Retina (tissue), 1 donor: ENCODE measurements at regions not wholly inside any gene's neighbourhood (a gene's known extent, or its start where the extent isn't known, plus 50 kb on each side); places are given as distances from the start of the nearest gene placed in this dataset.

Source experiments
- DNase-seq: peaks from one replicate; pipeline ENCODE4 v3.0.0-alpha.2; 2016

DNA sequence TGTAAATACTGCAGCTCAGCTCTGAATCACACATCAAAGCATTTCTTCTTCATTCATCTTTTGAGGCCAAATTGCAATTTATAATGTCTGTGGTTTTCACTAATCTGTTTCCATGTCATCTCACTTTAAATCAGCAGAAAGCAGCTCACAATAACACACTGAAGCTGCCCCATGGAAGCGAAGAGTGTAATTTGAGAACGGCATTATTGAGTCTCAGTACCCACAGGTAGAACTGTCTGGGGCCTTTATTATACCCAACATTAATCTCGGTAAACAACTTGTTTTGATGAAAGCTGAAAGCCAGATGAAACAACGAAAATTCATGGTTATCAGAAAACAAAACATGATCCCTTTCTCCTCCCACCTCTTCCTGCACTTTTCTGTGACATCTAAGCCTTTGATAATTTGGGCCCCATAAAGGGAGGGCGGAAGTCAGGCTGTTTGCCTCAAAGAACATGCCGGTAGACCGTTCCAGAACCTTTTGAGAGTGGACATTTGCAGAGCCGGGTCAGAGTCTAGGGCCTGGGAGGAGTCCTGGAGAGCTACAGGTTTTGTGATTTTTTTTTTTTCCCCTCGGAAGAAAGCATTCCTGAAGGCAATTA is 68.2 kb upstream of the SESN3 start:
- DNase-seq, result peak; percentile 23

DNA sequence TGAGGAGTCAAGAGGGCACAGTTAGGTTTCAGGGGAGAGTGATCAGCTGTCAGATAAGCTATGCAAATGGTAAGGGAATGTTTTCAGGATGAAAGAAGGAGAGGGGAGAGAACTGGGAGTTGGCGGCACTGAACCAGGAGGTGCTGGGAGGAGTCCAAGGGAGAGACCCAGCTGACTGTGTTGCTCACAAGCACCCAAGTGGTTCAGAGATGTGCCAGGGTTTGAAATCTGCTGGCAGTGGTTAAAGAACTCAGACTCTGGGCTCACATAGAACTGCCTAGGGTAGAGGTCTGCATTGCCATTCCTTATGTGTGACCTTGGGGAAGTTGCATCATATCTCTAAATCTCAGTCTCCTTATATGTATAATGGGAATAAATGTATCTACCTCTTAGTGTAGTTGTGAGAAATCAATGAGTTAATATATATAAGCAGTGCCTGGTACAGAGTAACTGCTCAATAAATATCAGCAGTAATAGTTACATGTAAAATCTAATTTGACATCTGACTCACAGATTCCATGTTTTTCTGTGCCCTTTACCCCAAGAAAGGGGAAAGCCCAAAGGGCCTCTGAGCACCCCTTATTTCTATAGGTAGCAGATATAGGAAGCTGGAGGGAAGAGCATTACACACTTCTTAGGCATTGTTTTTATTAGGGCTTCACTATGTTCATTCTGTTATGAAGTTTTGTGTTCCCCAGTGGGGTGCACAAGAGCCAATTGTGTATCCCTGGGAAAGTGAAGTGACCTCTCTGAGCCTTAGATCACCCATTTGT is 66.9 kb upstream of the SESN3 start:
- no peak for DNase-seq

DNA sequence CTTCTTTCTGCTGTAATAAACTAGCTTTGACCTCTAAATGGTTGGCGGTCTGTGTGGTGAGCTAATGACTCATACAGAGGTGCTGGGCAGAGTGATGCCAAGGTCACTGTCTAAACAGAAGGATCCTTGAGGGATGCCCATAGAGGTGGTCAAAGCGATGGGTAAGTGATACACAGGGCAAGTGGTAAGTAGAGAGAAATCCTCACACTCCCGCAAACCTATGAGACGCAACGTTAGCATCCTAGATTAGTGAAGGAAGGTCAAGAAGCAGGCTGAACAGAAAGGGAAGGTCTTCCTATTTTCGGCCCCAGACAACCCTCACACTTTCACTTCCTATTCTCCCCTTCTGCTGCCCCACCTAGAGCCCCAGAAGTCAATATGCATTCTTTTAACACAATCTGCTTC is 65.6 kb upstream of the SESN3 start:
- no peak for DNase-seq

DNA sequence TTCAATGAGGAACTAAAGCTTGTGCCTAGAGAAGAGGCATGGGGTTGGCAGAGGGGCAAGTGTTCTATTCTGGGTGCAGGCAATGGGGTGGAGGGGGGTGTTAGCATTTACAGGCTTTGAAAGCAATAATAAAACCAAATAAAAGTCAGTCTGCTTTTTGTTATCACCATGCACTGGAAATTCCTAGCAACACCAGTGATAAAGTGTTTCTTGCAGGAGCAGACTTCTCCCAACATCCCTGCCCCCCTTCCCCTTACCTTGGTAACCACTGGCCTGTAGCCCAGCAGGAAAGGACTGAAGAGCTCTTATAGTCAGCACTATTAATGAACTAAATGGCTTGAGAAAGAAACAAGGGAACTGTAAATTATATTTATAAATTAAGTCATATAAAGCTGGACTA is 65.2 kb upstream of the SESN3 start:
- no peak for DNase-seq

DNA sequence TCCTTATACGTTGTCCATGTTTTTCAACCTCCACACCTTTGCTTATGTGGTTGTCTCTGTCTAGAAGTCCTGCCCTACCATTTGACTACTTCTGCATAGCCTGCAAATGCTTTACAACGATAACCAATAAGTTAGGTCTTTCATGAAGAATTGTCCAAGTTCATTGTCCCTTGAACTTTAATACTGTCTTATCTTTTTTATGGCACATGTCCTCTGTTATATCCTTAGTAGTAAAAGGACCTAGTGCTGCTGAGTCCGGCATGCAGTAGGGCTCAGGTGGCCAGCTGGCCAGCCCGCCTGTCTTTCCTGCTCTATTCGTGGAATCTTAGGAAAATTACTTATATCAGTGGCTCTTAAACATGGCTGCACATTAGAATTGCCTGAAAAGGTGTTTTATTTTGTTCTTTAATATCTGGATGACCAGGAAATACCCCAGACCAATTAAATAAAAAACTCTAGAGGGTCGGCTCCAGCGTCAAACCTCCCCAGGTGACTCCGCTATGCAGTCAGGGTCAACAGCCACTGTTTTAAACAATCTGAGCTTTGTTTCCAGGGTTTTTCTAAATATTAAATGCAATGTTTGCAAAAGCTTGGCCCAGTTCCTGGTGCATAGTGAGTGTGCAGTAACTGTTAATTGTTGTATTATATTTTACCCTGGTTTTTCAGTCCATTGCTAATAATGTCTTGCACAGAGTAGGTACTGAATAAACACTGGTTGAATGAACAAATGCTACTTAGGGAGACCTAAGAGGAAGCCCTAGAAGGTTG is 64.6 kb upstream of the SESN3 start:
- DNase-seq, result no peak

DNA sequence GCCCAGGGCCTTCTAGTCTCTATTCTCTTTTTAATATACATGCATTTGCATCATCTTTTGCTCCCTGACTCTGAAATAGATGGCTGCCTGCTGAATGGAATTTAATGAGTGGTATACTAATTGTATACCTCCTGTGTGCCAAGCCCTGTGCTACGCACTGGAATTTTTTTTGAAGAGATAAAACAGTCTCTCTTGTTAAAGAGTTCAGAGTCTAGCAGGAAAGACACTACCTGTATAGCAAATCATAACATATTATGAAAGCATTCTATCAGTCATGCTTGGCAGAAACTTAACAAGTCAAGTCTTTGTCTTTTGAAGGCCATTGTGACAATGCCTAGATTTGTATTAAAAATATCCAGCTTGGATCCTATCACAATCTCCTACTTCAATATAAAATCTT is 63.7 kb upstream of the SESN3 start:
- DNase-seq, result no peak

DNA sequence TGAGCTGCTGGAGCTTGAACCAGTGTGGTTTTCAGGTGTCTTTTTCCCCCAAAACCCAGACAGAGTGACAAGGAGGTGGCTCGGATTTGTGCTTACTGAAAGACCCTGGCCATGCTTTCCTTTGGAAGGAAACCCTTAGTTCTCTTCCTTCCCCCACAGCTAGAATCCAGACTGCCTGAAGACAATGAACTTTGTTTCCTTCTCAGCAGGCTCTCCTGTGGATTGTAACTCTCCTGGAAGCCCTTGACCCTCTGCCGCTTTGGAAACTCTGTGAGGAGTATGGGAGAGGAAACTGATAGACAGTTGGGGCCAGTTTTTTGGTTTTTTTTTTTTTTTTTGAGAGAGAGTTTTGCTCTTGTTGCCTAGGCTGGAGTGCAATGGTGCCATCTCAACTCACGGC is 62.1 kb upstream of the SESN3 start:
- no peak for DNase-seq

DNA sequence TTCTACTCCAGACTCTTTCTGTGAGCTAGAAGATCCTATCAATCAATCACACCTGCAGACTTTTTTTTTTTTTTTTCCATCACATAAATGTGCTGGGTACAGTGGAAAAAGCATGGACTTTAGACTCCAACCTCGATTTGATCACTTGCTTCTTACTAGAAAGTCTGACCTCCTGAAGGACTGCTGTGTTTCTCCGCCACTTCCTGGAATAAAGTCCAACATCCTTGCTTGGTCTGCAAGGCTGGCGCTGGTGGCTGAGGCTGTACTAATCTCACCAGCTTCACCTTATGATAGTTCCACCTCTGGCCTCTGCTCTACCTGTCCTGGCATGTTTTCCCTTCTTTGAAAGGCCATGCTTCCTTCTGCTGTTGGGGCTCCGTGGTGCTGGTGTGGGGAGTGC is 60.9 kb upstream of the SESN3 start:
- no peak for DNase-seq

DNA sequence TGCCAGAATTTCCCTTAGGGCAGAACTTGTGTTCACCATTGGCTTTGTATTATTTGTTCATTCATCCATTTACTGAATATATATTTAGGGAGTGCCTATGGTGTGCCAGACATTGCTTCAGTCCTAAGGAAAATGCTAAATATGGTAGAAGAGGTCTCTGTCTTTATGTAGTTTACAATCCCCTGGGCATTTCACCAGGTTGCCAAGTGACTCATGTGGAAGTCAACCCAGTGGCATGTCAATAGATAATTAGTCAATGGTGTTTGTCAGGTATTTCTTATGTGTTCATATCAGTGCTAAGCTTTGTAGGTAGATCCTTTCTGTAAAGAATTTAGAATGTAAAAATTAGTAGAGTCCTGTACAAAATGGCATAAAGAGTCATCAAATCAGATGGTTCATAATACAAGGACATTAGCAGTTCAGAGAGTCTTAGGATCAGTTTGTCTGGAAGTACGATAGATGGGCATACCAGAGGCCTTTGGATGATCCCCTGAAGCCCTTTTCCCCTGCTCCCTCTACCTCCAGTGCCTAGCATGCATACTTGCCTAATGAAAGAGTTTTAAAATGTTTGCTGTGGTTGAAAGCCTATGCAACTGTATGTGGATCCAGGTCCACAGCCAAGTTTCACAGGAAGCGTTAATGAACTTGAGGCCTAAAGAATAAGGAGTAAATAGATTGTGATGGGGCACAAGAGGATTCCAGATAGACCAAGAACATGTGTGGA is 58.5 kb upstream of the SESN3 start:
- no peak for DNase-seq

DNA sequence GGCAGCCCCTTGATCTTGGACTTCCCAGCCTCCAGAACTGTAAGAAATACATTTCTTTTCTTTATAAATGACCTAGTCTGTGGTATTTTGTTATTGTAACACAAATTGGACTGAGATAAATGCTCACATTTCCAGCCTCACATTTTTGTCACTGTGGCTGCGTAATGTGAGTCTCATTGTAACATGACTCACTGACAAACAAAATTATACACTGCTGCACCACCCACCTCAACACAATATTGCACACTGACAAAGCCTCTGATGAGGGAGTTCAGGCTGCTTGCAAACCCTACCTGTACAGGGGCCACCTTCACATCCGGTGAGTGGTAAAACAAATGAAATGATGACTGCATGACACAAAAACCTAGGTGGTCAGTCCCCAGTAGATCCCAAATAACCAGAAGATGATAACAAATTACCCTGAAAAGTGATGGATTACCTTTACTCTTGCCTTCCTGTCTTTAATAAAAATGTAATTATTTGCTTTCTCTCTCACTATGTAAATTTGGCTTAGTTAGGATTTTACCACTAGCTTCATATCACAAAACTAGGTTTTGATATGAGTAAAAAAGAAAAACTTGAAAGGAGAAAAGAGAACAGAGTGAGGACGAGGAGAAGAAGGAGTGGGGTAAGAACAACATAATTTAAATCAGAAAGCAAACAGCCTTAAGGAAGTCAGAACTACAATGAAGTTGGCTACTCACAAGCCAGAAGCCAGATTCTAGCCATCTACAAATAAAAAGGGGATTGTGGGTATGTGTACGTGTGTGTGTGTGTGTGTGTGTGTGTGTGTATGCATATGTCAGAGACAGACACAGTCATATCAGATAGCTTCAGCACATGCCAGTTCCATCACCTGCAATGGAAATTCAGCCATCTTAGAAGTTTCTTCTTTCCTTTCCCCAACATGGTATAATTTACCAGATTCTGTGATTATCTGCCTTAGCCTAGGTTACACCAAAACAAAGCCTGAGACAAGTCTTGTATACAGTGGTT is 53.4 kb upstream of the SESN3 start:
- DNase-seq, result no peak

DNA sequence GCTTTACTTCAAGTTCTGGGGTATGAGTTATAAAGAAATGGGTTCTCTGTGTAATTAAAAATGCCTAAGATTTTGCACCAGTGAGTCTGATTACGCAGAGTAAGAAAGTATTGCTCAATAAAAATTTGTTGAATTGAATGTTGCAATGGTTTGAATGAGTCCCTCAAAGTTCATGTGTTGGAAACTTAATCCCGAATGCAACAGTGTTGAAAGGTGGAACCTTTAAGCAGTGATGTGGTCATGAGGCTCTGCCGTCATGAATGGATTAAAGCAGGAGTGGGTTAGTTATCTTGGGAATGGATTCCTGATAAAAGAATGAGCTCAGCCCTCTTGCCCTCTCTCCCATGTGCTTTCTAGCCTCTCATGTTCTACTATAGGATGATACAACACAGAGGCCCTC is 52.6 kb upstream of the SESN3 start:
- no peak for DNase-seq

DNA sequence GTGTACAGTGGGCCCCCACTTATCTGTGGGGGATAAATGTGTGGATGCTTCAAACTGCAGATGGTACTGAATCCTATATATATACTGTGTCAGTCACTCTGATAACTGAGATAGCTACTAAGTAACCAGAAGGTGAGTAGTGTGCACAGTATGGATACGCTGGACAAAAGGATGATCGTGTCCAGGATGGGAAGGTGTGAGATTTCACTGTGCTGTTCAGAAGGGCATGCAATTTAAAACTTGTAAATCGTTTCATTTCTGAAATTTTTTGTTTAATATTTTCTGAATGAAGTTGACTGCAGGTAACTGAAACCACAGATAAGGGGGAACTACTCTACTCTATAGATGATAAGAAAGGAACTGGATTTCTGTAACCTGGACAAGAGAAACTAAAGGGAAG is 52.1 kb upstream of the SESN3 start:
- no peak for DNase-seq

DNA sequence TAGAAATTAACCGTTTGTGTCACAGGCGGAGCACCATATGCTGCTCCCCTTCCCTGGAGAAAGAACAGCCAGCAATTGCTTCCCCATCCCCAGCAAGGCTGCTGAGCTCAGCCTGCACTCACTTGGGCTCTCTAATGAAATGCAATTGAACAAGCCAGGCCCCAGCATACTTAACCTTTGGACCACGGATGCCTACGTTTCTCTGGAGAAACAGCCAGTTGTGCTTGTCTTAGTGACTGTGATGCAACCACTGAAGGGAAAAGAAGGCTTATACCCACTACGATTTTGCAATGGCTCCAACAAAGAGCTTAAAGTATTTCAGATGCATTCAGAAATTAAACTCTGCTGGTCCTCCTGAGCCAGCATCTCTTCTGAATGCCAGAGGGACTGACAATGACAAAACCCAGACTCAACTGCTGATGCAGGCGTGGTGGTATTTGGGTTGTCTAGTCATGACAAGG is 51.3 kb upstream of the SESN3 start:
- DNase-seq, result no peak
